NCI-H82 (cell line): ENCODE measurements at regions not wholly inside any gene's neighbourhood (a gene's known extent, or its start where the extent isn't known, plus 50 kb on each side); places are given as distances from the start of the nearest gene placed in this dataset.
"Not testable (repeated sequence)": the region's sequence is repeated elsewhere in the genome, so short reads cannot be mapped to it uniquely, and the experiment has no call there.

Experiments
- DNase-seq: peaks from one replicate; lab custom pipeline; 2025; lab: John Stamatoyannopoulos, UW

DNA sequence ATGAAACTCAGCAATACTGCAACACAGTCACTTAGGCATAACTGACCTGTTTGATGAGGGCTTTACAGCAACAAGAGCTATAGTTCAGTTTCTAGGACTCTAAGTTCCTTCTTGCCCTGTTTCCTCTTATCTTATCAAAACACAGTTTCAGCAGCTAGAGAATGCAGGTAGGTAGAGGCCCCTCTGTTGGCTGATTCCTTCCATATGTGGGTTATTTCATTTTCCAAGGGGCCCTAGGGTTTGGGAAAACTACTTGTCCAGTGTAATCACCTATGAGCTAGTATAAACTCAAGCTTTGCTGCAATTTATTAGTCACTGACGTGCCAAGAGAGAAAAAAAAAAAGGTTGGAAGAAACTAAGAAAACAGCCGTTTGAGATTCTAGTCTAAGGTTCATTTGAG is 607.7 kb upstream of the USP24 start:
- no peak for DNase-seq

DNA sequence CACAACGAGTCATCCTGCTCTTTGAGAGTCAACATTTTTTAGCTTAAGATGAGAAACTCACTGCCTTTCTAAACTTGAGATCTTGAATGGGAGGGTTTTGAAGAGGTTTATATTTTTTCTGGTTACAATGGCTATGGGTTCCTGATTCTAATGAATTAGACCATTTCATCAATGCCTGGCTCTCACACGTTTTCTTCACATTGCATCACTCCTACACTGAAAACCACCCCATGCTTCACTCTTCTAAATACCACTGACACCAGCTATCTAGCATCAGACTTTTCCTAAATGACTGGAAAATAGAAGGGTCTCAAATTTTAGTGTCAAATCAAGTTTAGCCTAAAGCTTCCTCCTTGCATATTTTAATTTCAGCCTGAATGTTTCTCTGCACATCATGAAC is 606.1 kb upstream of the USP24 start:
- DNase-seq: no peak

DNA sequence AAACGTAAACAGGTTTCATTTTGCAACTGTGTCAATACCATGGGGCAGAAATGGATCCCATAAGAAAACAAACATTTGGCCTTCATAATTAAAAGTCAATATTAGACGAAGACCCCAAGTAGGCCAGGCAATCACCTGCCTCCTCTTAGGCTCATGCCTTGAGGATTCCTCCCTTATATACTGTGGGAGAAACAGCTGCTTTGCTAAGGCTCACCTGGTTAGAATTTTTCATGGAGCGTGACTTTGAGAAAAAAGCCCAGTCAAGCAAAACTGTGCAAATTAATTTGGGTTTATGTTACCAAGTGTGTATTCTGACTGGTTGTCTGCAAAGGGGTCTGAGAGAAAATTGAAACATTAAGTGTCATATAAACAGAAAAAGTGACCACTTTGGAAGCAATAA is 605.3 kb upstream of the USP24 start:
- no peak for DNase-seq

DNA sequence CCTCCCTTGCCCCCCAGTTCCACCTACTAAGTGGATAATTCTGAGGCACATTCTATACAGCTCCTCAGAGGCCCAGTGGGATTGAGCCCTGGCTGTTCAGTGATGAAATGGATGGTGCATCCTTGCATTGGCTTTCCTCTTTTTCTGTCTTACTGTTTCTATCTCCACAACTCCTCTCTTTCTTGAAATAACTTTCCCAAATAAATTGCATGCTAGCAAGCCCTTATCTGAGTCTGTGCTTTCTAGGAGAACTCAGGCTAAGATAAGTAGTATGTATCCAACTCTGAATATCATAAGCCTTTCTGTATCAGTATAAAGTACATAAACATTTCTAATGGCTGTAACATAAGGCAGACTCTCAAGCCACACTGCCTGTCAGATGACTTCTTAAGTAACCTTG is 603.8 kb upstream of the USP24 start:
- no peak for DNase-seq

DNA sequence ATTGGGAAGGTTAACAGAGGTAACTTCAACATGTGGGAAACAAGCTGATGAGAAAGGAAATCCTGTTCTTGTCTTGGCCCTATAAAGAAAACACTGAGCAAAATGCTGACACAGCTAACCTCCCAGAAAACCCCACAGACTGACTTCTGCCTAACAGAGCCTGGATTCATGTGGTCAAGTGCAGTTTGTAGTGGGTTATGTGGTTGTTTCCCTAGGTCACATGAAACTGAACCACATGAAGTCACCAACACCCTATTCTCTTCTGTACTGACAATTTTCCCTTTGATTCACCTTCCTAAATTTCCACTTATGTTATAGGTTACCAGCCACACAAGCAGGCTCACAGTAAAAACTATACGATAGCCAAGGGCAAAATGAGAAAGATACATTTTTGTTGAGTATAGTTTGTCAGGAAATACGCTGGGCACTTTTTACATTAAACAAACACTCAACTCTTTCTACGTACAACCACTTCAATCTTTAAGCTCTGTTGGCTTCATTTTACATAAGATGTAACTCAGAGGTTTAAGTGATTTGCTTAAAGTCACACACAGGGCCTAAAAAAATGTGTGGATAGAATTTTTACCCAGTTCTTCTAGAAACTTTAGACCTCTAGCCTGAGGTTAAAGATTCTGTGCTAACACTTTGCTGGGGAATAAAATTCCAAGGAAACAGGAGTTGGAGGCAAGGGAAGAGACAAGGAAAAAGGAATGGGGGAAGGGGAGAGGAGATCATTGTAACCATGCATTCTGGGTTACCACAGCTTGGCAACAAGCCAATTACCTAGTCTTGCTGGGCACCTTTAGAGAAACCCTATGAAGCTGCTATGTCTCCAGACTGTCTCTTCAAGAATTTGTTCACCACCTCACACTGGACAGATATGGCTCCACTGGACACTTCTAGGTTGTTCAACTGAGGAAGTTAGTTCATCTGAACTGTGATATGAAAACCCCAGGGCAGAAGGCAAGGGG is 601.6 kb upstream of the USP24 start:
- DNase-seq: no peak

DNA sequence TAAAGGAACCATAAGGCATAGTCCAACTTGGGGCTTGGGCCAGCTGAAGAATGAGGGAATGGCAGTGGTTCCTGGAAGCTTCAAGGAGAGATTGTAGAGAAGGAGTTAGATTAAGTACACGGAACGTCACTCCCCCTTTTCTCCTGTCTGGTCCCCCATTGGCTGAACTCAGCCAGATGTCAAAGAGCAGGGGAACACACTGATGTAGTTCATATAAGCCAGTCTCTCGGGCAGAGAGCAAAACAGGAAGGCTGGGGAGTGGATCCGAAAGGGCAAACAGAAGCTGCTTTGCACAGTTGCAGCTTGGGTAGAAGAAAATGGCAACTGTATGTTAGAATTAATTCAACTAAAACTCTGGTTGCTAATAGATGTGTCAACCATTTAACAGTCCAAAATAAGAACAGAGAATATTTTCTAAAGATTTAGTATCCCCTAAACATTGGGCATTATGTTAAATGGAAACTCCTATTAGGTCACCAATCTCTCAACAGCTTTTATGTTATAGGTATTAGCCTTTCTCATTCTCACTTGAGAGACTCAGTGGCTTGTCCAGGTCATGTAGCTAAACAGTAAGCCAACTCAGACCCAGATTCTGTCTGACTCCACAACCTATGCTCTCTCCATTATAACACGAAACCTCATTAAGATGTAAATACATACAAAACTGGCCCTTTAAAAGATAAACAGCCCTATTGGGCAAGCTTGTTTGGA is 600.7 kb upstream of the USP24 start:
- DNase-seq: no peak

DNA sequence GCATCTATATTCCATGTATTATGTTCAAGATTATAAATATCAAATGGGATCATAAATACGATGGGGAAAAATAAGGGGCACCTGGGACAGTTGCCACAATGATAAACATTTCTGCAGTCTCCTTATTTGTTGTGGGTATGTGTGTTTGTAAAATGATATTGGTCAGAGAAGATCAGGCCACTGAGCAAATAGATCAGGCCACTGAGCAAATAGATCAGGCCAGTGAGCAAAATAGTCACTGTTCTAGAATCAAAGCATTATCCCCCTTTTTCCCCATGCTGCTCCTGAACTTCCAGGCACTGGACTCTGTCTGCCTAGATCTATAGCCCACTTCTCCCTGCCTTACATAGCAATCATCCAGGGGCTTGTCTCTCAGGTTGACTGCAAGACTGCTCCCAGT is 599.8 kb upstream of the USP24 start:
- DNase-seq: no peak

DNA sequence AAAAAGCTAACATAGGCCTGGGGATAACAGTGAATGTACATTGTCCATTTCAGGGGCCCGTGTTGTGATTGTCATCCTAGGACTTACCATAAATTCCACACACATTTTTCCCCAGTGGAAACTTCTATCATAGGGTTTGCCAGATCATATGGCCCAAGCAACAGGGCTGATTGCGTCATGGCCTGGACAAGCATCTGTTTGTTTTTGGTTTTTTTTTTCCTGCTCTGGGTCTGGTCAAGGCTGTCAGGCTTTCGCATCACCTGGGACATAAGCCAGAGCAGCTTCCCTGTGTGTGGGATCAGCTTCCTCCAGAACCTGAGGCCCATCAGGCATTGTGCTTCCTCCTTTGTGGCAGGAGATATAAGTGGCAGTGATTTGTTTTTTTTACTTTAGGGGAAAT is 598.5 kb upstream of the USP24 start:
- DNase-seq: no peak

DNA sequence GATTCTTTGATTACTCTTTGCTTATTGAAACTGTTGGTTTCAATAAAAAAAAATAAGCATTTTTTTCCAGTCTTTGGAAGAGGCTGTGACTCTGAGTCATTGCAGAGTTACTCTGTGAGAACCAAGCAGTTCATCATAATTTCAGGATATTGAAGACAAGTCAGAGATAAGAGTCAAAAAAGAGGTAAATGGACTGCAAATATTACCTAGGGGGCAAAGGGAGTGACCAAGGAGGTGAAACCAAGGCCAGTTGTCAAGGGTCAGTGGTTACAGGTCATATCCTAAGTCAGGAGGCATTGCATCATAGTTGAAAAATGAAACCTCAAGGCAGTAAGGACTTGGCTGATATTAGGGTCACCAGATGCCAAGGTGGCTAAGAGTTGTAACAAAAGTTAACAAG is 597.1 kb upstream of the USP24 start:
- DNase-seq: no peak

DNA sequence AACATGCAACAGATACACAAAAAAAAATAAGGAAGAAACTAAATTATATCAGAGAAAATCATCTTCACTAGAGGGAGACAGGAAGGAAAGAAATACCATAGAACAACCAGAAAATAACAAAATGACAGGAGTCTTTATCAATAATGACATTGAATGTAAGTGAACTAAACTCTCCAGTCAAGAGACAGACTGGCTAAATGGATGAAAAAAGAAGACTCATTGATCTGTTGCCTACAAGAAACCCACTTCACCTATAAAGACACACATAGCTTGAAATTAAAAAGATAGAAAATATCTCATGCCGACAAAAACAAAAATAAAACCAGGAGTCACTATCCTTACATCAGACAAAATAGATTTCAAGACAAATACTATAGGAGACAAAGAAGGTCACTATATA is 593.1 kb upstream of the USP24 start:
- DNase-seq: no peak

DNA sequence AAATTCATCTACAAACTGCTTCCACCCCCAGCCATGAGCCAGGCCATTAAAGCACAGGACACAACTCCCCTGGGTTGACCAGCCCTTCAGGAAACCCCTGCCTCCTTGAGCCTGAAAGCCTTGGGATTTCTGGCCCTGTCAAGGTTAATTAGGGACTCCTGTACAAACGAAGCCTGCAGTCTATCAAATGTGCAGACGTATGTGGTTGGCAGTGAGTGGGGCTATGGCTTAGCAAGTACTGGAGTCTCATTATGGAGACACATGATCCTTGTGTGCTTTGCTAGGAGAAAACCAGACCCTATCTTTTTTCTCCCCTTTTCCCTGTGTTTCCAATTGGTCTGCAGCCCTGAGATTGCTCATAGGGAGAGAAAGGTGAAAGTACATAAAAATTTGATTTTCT is 588.3 kb upstream of the USP24 start:
- DNase-seq: no peak

DNA sequence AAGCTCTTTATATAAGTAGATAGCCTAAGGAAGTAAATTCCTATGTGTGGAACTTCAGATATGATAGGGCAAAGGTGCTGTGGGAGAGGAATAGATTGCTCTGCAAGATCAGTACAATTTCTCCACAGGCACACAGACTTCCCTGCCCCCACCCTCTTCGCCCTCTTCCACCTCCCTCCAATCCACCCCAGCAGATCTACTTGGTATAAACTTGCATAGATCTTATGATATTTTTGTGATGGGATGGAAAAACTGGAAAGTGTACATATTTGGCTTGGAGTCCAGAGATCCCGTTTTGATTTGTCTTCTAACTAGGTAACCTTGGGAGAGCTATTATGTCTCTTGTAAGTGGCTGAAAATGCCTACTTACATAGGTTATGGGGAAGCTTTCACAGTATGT is 586.3 kb upstream of the USP24 start:
- no peak for DNase-seq

DNA sequence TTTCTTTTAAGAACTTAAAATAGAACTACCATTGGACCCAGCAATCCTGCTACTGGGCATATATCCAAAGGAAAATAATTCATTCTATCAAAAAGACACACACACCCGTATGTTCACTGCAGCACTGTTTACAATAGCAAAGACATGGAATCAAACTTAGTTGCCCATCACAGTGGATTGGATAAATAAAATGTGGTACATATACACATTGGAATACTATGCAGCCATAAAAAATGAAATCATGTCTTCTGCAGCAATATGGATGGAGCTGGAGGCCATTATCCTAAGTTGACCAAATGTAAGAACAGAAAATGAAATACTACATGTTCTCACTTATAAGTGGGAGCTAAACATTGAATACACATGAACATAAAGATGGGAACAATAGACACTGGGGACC is 585.3 kb upstream of the USP24 start:
- no peak for DNase-seq

DNA sequence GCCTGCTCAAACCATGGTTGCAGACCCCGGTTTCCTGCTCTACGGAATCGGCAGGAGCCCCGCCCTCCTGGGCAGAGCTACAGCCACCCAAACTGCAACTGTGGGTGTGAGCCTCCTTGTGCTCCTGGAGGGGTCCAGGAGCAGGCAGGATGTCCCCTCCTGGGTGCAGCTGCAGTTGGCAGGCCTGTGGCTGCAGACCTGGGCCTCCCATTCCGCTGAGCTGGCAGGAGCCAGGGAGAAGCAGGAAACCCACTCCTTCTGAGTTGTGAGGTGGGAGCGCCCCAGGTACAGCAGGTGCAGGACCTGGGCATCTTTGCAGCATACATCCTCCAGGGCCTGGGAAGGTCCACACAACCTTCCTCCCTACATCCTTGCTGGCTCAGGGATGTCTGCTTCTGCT is 578.7 kb upstream of the USP24 start:
- no peak for DNase-seq

DNA sequence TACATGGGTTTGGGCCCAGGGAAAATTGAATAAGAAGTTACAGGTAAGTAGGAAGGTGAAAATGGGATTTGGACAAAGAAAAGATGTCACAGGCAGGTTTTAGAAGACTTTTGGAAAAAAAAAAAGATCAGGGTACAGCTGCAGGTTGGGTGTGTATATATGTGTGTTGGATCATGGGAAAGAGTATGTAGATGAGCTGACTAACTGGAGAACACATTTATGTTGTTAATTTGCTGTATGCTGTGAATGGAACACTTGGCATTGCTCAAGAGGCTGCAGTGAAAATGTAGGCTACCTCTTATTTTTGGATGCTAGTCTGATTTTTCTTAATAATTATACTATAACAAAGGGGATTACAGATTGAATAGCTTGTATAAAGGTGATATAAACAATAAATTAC is 577.7 kb upstream of the USP24 start:
- DNase-seq: no peak

DNA sequence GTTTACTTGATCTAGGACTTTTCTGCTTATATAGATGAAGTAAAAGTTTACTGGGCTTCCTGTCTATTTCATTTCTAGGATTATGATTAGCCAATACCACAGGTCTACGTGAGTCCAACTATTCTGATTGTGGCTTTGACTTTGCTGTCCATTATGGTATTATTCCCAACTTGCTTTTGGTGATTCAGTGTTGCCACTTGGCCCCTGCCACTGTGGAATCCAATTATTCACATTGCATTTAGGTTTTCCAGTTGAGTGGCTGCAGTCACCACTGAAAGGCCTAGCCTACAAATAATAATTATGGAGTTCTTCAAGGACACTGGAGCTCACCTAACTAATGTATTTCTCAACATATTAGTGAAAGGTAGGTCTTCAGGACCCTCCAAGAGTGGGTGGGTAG is 574.3 kb upstream of the USP24 start:
- DNase-seq: no peak

DNA sequence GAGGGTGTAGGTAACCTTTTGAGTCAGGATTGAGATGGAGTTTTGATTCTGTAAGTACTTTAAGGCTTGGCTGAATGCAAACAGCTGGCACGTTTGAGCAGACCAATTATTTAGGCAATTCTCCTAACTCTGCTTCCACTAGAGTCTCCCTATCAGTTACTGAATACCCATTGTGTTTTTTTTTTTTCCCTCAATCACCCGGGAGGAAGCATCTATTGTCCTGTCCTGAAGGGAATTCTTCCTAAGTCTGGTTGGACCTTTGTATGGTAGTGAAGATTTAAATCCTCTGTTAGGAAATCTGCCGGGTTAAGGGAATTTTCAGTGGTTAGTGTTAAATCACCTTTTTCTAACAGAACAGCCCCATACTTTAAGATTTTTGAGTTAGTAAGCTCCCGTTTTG is 571.2 kb upstream of the USP24 start:
- no peak for DNase-seq

DNA sequence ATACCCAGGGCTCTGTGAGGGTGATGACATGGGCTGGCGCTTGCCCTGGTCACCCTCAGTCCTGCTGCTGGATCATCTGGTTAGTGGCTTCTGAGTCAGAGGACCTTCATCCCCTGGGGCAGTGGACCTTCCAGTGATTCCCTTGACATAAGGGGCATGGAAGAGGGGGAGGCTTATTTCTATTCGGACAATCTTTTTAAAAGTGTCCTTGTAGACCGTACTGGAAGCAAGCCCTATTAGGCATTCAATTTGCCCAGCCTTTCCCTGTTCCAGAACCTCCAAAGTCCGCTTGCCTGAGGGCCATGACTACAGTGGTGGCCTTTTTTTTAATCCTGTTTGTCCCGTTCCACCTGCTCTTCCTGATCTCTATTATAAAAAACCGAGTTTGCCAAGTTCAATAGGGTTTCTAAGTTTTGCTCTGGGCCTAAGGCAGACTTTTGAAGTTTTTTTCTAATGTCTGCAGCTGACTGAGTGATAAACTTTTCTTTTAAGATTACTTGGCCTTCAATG is 569.8 kb upstream of the USP24 start:
- DNase-seq: not testable (repeated sequence)

DNA sequence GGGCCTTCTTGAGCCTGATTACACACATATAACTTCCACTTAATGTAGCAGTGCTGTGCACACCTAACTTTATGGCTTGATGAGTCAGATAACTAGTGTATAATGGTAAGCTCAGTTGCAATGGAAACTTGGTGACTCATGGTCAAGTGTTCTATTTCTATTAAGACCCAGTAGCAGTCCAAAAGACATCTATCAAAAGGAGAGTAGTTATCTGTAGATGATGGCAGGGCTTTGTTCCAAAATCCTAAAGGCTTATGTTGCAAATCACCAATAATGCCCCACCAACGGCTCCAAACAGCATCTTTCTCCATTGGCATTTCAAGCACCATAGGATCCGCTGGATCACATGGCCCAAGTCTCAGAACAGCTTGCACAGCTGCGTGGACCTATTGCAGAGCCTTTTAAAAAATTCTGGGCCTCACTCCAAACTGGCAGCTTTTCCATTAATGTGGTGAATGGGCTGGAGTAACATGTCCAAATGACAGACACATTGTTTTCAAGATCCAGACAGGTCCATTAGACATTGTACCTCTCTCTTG is 566.8 kb upstream of the USP24 start:
- no peak for DNase-seq

DNA sequence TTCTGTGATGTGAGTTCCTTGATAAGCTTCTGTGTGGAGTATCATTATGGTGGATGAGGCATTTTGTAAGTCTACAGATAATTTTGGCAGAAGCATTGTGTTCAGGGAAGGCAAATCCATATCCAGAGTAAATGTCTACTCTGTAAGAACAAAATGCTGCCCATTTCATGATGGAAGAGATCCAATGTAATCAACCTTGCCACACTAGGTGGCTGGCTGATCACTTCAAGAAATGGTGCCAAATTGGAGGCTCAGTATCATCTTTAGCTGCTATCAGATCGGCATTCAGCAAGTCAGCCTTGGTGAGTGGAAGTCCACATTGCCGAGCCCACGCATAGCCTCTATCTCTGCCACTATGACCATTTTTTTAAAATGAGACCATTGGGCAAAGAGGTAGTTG is 565.8 kb upstream of the USP24 start:
- no peak for DNase-seq

DNA sequence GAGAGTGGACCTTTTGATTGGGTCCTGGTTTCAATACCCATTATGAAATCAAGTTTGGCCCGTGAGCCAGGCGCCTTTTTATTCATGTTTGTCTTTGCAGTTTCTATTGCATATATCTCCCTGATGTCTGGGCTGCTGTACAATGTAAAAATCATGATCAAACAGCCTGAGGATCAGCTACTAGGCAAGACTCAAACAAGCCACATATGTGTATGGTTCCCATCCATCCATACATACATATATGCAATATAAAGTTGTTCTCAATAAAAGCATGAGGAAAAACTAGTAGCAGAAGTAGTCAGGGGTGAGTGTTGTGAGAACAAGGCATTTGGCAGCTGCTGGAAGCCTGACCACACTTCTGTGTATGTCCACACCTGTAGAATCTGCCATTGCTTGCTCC is 562.4 kb upstream of the USP24 start:
- DNase-seq: no peak

DNA sequence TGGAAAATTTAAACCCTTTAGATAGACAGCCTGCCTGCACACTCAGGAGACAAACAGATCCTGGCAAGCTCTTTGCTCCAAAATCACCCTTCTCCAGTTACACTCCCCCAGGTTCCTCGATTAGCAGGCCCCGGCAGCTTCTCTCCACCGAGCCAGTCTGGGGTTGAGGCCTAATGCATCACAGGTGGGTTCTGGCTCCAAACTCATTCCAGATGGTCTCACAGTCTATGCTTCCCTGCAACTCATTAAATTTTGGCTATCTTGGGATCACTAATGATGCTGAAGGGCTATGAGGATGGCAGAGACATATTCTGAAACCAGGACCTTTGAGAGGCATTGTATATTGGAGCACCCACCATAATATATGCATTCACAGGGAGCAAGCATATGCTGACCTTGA is 559.8 kb upstream of the USP24 start:
- no peak for DNase-seq

DNA sequence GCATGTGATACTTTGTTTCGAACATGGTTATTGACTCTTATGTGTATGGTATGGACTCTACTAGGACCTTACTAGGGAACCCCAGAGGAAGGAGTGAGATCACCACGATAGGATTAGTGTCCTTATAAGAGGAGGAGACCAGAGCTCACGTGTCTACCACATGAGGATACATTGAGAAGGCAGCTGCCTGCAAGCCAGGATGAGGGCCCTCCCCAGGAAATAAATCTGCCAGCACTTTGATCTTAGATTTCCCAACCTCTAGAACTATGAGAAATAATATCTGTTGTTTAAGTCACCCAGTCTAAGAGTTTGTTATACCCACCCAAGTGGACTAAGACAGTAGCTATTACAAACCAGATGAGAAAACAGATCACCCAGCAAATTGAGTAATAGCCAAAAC is 559.3 kb upstream of the USP24 start:
- no peak for DNase-seq
